Neural cell (in vitro differentiated cells): ENCODE measurements at regions not wholly inside any gene's neighbourhood (a gene's known extent, or its start where the extent isn't known, plus 50 kb on each side); places are given as distances from the start of the nearest gene placed in this dataset.

Source experiments
- CTCF ChIP-seq: fragments of 450-650 bp; IDR thresholded peaks from 2 replicates; pipeline ENCODE4 v1.5.1; 2014; ENCODE audit warnings: antibody characterized with exemption, mild to moderate bottlenecking, moderate library complexity; ENCODE audit not compliant: poor library complexity, severe bottlenecking
- EZH2 ChIP-seq: fragments of 200-600, 300-800 bp; shearing (Covaris generic), sonication (generic); IDR thresholded peaks from 2 replicates; pipeline ENCODE4 v1.6.1; 2014; ENCODE audit warnings: antibody characterized with exemption, low read length, borderline replicate concordance, mild to moderate bottlenecking; ENCODE audit not compliant: insufficient read depth, poor library complexity, severe bottlenecking
- POLR2AphosphoS5 ChIP-seq: IDR thresholded peaks from 2 replicates; pipeline ENCODE4 v1.6.1; 2012
- REST ChIP-seq: IDR thresholded peaks from 2 replicates; pipeline ENCODE4 v1.6.1; 2012; ENCODE audit warnings: borderline replicate concordance
- SMC3 ChIP-seq: fragments of 450-650 bp; conservative IDR thresholded peaks from 2 replicates; pipeline ENCODE4 v1.6.1; 2014; ENCODE audit warnings: antibody characterized with exemption, mild to moderate bottlenecking, moderate library complexity; ENCODE audit not compliant: poor library complexity
- TAF1 ChIP-seq: IDR thresholded peaks from 2 replicates; pipeline ENCODE4 v1.6.1; 2012; ENCODE audit warnings: low read depth

GRCh38 chr10:9681655-9682054 lies 1336.0 kb upstream of the CELF2 start:
- TF ChIP-seq EZH2 (no peak), CTCF (no peak), REST (no peak), SMC3 (no peak), POLR2AphosphoS5 (no peak), TAF1 (no peak)
